Uterus (tissue), 3 donors: ENCODE measurements at regions not wholly inside any gene's neighbourhood (a gene's known extent, or its start where the extent isn't known, plus 50 kb on each side); places are given as distances from the start of the nearest gene placed in this dataset.
"Not testable (repeated sequence)": the region's sequence is repeated elsewhere in the genome, so short reads cannot be mapped to it uniquely, and the experiment has no call there.

ENCODE experiments used
- DNase-seq, 2 donors: peaks; one replicate each; pipeline ENCODE4 v3.0.0-alpha.2; 2019 to 2020
- H3K27ac ChIP-seq, 2 donors: fragments of 200-600 bp; sonication (generic); 1 replicate in 1 of 2; 2 replicates in 1 of 2; pipeline ENCODE4 v1.5.1; 2016 to 2018
- H3K27me3 ChIP-seq, 2 donors: fragments of 200-600 bp; sonication (generic); one replicate each; pipeline ENCODE4 v1.5.1; 2018 to 2019; ENCODE audit warnings: control low read depth in 1 of 2
- H3K36me3 ChIP-seq, 2 donors: fragments of 200-600 bp; sonication (generic); one replicate each; pipeline ENCODE4 v1.5.1; 2019; ENCODE audit warnings: control low read depth in 1 of 2
- H3K4me1 ChIP-seq, 2 donors: fragments of 200-600 bp; sonication (generic); one replicate each; pipeline ENCODE4 v1.5.1; 2018 to 2019; ENCODE audit warnings: control low read depth in 1 of 2
- H3K4me3 ChIP-seq, 2 donors: fragments of 200-600 bp; sonication (generic); 1 replicate in 1 of 2; 2 replicates in 1 of 2; pipeline ENCODE4 v1.5.1; 2018 to 2019; ENCODE audit warnings: mild to moderate bottlenecking in 1 of 2
- H3K9me3 ChIP-seq, 2 donors: fragments of 200-600 bp; sonication (generic); one replicate each; pipeline ENCODE4 v1.5.1; 2019; ENCODE audit warnings: control low read depth in 1 of 2
- POLR2A ChIP-seq, 2 donors: fragments of 450-650 bp; IDR thresholded peaks; one replicate each; pipeline ENCODE4 v1.6.1; 2016; ENCODE audit warnings: antibody characterized with exemption in 2 of 2, mild to moderate bottlenecking in 1 of 2, moderate library complexity in 1 of 2
- intact Hi-C: fragments of 100-400 bp; cut with DNase I; formaldehyde crosslinking; loops from one replicate; pipeline ENCODE4 v1.15.1; 2023; ENCODE audit warnings: low total_unique reads
- TF ChIP-seq, protein P1 (sequence below), 4 experiments: fragments of 200-600 bp in 2 of 4; fragments of 450-650 bp in 2 of 4; sonication (generic) in 2 of 4; IDR thresholded peaks; one replicate each; pipeline ENCODE4 v1.5.1; 2016 to 2019; ENCODE audit warnings: antibody characterized with exemption in 4 of 4, mild to moderate bottlenecking in 2 of 4, moderate library complexity in 1 of 4
- donor health status: DM: yes; HTN: yes; CAD: no.

DNA sequence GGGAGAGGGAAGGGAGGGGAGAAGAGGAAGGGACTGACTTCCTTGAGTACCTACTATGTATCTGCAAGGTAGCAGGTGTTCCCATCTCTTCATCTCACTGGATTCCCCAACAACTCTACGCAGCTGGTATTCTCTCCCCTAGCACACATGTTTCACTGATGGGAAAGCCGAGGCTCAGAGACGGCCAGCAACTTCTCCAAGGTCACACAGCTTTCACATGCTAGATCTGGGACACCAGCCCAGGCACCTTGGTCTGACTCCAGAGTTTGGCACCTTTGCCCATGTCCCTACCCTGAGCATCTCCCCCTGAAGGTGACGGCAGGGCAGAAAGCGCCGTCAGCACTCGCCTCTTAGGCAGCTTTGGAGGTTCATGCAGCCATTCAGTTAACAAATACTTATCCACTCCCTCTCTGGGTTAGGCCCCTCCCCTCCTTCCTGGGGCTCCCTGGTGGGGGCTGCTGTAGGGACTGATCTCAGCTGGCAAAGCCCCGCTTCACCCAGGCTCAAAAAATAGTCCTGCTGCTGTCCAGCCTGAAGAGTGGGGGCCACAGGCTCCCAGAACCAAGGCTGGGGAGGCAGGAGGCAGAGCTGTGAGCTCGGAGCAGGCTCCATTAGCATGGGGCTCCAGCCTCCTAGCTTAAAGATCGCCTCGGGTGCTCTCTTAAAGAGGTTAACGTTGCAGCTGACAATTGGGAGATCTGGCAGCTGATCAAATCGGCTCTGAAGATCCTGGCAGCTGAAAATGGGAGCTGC, 79.4 kb downstream of the IGLL1 start:
- TF ChIP-seq, protein P1, sequence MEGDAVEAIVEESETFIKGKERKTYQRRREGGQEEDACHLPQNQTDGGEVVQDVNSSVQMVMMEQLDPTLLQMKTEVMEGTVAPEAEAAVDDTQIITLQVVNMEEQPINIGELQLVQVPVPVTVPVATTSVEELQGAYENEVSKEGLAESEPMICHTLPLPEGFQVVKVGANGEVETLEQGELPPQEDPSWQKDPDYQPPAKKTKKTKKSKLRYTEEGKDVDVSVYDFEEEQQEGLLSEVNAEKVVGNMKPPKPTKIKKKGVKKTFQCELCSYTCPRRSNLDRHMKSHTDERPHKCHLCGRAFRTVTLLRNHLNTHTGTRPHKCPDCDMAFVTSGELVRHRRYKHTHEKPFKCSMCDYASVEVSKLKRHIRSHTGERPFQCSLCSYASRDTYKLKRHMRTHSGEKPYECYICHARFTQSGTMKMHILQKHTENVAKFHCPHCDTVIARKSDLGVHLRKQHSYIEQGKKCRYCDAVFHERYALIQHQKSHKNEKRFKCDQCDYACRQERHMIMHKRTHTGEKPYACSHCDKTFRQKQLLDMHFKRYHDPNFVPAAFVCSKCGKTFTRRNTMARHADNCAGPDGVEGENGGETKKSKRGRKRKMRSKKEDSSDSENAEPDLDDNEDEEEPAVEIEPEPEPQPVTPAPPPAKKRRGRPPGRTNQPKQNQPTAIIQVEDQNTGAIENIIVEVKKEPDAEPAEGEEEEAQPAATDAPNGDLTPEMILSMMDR (IDR thresholded peaks at IDR 0.05): no peak
- no peak for TF ChIP-seq POLR2A (IDR thresholded peaks at IDR 0.05)
- Histone ChIP-seq H3K9me3 (no peaks in the 10 kb centered on the region), H3K27ac (no peak overlapping the region), H3K36me3 (no peaks in the 10 kb centered on the region), H3K4me3 (no peak overlapping the region), H3K27me3 (no peaks in the 10 kb centered on the region), H3K4me1 (no peaks in the 10 kb centered on the region)
- no peak for DNase-seq
- intact Hi-C loops: no loop called here

DNA sequence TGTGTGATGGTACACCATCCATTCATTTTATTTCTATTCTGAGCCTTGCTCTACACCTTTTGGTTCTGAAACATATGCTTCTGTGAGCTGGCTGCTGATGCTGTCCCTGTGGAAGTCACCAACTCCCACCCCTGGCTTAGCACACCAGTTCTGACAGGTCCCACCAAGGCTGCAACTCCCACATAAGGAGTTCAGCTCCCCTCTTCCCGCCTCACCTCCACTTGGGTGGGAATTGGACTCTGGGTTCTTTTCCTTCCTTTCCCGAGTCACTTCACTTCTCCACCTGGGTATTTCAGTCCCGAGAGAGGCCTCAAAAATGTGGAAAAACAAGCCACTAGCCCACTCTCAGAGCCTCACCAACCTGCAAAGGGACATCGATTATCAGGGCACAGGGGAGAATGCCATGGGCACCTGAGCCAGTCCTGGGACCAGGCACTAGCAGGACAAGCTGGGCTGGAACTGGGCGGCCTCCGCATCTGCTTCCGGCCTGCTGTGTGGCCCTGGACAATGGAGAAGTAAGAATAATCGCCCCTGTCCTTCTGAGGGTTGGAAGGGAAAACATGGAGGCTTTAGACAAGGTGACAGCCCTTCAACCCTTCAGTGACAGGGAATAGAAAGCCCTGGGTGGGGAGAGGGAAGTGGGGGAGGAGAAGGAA, 80.1 kb downstream of the IGLL1 start:
- H3K27me3 ChIP-seq: no peaks in the 10 kb centered on the region
- H3K27ac ChIP-seq: no peak overlapping the region
- H3K36me3 ChIP-seq: no peaks in the 10 kb centered on the region
- no peak overlapping the region for H3K4me3 ChIP-seq
- no peak for DNase-seq
- intact Hi-C loops: no loop called here
- TF ChIP-seq, protein P1 (IDR thresholded peaks at IDR 0.05): no peak
- no peak for TF ChIP-seq POLR2A (IDR thresholded peaks at IDR 0.05)
- no peaks in the 10 kb centered on the region for H3K9me3 ChIP-seq
- H3K4me1 ChIP-seq: no peaks in the 10 kb centered on the region

DNA sequence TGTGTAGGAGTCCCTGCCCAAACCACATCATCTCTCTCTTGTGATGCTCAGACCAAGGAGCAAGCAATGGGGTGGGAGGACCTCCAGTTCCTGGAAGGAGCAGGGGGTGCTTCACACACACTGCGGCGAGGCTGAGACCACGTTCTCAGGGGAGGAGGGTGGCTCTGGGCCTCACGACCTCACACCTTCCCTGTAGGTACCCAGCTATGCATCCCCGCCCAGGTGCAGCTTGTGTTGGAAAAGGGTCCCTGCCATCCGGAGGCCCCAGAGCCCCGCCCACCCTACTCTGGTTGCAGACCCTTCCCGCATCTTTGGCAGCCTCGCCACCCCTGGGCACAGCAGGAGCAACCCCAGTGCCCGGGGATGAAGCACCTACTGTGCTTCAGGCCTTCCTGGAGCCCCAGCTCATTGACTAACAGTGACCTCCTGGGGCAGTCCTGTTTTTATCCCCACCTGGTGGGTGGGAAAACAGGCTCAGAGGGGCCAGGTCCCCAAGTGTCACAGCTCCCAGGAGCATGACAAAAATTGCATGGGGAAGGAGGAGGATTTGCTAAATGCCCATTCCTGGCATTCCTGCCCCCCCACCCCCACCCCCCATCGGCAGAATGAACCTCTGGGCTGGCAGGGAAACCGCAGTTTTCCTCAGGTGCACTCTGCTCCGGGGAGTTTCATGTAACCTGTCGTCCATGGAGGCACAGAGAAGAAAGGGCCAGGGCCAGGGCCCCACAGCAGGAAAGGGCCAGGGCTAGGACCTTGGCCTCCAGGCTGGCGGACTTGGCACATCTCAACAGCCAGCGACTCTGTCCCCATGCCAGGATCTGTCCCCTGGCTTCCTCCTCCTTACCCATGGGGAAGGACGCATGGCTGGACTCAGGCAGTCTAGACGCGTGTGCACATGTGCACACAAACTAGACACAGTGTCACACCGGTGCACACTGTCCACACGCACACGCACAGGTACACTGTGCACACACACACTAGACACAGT, 81.0 kb downstream of the IGLL1 start:
- H3K36me3 ChIP-seq: no peaks in the 10 kb centered on the region
- no peaks in the 10 kb centered on the region for H3K4me1 ChIP-seq
- no peak overlapping the region for H3K4me3 ChIP-seq
- no peaks in the 10 kb centered on the region for H3K9me3 ChIP-seq
- DNase-seq: no peak
- H3K27ac ChIP-seq: no peak overlapping the region
- TF ChIP-seq, protein P1 (IDR thresholded peaks at IDR 0.05): no peak
- TF ChIP-seq POLR2A (IDR thresholded peaks at IDR 0.05): no peak
- H3K27me3 ChIP-seq: no peaks in the 10 kb centered on the region
- intact Hi-C loops: no loop called here

DNA sequence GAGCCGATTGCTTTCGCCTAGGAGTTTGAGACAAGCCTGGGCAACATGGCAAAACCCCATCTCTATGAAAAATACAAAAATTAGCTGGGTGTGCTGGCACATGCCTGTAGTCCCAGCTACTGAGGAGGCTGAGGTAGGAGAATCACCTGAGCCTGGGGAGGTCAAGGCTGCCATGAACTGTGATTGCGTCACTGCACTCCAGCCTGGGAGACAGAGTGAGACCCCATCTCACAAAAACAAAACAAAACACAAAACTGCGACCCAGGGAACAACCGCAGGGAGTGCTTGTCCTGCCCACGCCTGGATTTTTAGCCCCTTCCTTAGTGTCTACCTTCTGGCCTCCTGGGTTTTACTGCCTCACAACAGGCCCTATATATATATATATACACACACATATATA, 82.2 kb downstream of the IGLL1 start:
- H3K36me3 ChIP-seq, H3K4me1 ChIP-seq, H3K9me3 ChIP-seq, H3K4me3 ChIP-seq, DNase-seq, intact Hi-C loops, H3K27ac ChIP-seq, H3K27me3 ChIP-seq: not testable (repeated sequence)

DNA sequence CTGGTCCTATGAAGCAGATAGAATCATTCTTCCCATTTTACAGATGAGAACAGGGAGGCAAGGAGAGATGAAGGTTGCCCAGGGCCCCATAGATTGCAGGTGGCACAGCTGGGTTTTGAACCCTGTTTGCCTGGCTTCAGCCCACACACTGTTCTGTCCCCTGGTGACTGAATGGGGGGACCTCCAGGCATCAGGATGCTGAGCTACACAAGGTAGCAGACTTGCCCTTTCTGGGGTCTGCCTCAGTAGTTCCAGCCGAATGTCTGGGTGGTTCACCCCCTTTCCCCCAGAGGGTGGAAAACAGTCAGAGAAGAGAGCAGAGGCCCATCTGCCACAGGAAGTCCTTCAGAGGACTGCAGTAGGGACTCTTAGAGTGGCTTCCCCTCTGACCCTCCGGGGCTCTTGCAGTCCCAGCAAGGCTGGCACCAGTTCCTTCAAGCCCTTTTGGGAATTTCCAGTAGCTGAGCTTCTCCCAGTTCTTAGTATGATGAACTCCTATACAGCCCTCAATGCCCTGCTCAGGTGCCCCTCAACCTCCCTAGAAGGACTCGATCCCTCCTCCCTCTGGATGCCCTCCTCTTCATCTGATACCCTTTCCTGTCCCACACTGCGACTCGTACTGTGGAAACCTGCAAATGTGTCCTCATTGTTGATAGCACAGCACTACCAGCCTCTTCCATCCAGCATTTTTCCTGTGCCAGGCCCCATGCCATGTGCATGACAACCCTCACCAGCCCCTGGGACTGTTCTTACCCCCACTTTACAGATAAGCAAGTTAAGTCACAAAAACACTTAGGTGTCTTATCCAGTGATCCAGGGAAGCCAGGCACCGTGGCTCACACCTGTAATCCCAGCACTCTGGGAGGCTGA, 82.8 kb downstream of the IGLL1 start:
- Histone ChIP-seq H3K4me3 (no peak overlapping the region), H3K27ac (no peak overlapping the region), H3K36me3 (no peaks in the 10 kb centered on the region), H3K9me3 (no peaks in the 10 kb centered on the region), H3K27me3 (no peaks in the 10 kb centered on the region), H3K4me1 (no peaks in the 10 kb centered on the region)
- TF ChIP-seq POLR2A (IDR thresholded peaks at IDR 0.05): no peak
- TF ChIP-seq, protein P1 (IDR thresholded peaks at IDR 0.05): no peak
- DNase-seq: no peak
- intact Hi-C loops: no loop called here
